ENCODE measurements at regions not wholly inside any gene's neighbourhood (a gene's known extent, or its start where the extent isn't known, plus 50 kb on each side); places are given as distances from the start of the nearest gene placed in this dataset.
"Not testable (repeated sequence)": the region's sequence is repeated elsewhere in the genome, so short reads cannot be mapped to it uniquely, and the experiment has no call there.

GRCh38 chr6:74467533-74468215 lies 738.2 kb downstream of the COL12A1 start:
- DNase-seq: no peak

DNA sequence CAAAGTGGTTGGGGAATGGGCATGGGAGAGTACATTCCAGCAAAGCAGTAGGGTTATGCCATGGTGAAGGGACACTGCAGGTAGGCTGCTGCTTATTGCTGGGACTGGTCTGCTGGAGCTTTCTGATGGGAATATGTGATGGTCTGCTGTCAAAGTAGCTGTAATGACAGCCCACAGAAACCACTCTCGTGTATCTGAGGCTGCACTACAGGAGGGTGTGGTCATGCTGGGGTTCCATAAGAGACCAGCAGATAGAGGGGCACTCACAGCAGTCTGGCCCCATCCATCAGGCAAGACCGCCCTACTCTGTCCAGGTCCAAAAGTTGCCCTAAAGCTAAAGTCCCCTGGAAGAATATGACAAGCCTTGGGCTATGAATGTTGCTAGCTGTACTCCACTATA lies 739.3 kb downstream of the COL12A1 start:
- no peak for DNase-seq

GRCh38 chr6:74459260-74459659 lies 746.6 kb downstream of the COL12A1 start:
- no peak for DNase-seq

DNA sequence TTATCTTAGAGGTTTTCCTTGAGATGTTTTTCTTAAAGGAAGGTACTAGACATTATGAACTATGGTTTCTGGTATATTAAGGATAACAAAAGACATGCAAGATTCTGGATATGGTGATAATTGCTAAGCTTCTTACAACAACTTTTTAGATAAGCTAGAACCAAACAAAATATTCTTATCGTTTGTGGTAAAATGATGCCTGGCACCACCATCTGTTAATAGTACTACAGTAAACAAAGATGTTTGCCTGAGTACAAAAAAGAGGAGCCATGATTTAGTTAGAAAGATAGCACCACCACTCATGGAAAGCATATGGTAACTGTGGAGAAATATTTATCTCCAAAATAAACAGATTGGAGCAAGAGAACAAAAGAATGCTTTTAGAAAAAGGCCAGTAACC lies 747.3 kb downstream of the COL12A1 start:
- DNase-seq: no peak

GRCh38 chr6:74455786-74456185 lies 750.1 kb downstream of the COL12A1 start:
- DNase-seq: no peak

DNA sequence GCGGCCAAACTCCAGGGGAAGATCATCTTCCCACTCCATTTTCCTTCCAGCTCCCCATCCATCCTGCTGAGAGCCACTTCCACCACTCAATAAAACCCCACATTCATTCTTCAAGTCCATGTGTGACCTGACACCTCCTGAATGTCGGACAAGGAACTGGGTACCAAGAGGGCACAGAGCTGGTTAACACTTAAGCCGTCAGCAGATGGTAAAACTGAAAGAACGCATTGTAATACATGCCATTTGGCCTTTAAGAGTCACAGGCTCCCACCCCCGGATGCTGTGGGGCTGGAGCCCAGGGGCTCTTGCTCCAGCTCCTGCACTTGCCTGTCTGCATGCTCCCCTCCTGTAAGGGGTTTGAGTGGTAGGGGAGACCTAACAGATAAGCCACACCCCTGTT lies 753.9 kb downstream of the COL12A1 start:
- DNase-seq: no peak

DNA sequence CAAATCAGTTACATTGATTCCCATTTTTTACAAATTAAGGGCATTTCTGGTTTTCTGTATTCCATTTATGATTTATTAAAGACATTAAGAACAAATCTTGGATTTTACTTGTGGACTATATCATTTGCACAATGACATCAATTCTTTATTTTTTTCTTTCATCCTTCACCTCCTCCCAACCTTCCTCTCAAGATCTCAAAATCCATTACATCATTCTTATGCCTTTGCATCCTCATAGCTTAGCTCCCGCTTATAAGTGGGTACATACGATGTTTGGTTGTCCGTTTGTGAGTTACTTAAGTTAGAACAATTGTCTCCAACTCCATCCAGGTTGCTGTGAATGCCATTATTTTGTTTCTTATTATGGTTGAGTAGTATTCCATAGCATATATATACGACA lies 752.8 kb downstream of the CD109 start:
- no peak for DNase-seq

- no peak for DNase-seq
These were observed 751.0 kb downstream of the CD109 start for GRCh38 chr6:74447013-74447412.

- DNase-seq: no peak
These were observed 743.3 kb downstream of the CD109 start for GRCh38 chr6:74439123-74439811.

DNA sequence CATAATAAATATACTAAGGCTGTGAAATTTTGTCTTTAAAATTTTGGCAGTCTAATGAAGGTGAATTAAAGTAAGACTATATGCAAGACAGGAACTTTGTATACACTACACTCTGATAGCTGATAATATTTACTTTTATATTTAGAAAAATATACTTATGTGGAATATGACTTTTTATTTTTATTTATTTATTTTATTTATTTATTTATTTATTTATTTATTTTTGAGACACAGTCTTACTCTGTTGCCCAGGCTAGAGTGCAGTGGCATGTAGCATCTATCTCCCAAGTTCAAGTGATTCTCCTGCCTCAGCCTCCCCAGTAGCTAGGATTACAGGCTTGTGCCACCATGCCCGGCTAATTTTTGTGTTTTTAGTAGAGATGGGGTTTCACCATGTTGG lies 742.4 kb downstream of the CD109 start:
- not testable (repeated sequence) for DNase-seq

DNA sequence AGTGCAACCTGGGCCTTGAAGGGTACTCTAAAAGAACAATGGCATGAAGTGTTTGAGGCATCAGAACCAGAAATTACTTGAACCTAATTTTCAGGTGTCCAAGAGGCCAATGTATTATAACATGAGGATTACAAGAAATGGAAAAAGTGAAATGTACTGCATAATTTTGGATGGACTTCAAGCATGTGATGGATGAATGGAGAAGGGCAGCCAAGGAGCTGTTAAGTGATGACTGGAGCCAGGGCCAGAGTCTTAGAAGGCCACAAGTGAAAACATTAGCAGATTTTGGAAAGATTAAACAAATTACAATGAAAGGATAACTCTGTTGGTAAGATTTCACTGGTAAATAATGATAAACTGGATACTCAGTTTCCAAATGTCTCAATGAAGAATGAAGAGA lies 738.2 kb downstream of the CD109 start:
- no peak for DNase-seq

- no peak for DNase-seq
These were observed 736.0 kb downstream of the CD109 start for GRCh38 chr6:74431873-74432580.

DNA sequence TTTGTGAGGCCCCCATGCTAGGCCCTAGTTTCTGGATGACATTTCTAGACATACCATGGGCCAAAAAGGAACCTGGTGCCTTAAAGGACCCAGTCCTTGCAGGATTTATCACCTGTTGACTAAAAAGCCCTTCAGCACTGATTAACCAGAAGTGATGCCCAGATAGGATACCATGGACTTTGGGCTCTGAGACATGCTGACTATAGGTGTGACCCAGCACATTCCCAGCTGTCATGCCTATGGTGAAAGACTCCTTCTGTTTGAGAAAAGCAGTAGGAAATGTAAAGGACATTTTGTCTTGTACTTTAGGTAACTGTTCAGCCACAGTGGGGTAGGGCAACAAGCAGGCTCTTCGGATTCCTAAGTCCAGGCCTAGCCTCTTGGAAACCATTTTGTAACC lies 724.2 kb downstream of the CD109 start:
- DNase-seq: no peak

DNA sequence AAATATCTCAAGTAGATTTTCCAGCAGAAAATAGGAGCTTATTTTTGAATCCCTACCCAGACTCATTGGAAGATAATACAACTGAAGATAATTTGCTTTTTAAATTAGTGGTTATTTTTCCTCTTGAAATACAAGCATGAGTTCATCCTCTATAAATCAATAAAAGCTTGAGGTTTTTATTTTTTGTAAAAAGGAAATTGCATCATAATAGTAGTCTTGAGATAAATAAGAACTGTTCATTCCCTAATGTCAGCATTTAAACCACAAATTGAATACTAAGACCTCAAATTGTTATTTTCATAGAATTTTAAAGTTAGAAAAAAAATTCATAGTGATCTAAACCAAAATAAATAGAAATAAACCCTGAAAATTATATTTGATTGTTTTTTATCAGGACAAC lies 719.1 kb downstream of the CD109 start:
- DNase-seq: no peak

DNA sequence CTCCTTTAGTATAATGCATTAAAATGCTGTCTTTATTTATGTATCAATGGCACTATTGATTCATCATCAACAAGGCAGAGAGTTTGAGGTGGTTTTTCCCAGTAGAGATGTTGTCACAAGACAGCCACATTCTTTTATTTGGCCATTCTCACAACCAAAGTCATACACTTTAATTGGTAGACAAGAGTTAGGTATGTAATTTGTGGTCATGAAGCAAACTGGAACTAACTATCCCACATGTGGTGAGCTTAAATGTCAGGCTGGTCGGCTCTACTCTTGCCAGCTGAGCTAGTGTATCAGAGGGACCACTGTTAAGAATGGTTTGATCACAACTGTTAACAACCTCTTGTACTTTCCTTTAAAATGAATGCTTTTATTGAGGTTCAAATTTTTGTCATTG lies 714.6 kb downstream of the CD109 start:
- no peak for DNase-seq

DNA sequence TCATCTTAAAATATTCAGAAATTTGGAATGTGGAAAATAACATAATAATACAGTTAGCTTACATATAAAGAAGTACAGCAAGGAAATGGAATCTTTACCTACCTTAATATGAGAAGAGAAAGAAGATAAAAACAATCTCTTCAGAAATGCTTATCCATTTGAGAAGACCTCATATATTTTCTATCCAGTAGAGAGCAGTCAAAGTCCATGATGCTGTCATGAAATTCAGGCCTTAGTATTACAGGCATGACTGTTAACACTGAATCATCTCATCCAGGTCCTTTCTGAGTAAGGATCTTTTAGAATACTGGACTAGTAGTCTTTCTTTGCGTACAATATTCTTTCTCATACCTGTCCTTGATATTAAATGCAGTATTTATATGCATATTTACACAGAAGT lies 713.4 kb downstream of the CD109 start:
- DNase-seq: no peak

DNA sequence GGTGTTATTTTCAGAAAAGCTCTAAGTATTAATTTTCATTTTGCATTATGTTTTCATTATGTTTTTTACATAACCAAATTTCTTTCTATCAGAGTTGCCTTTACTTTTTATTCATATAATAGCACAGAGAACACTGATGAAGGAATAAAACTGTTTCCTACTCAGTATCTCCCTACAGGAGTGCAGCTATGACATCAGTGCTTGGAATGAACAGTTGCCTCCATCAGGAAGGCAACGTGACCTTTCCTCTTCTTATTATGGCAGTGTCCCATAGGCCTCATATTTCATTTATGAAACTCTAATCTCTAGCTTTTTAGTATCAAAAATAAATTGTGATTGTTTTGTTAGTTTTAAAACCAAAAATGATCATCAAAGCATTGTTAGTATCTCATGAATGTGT lies 712.8 kb downstream of the CD109 start:
- DNase-seq: no peak

DNA sequence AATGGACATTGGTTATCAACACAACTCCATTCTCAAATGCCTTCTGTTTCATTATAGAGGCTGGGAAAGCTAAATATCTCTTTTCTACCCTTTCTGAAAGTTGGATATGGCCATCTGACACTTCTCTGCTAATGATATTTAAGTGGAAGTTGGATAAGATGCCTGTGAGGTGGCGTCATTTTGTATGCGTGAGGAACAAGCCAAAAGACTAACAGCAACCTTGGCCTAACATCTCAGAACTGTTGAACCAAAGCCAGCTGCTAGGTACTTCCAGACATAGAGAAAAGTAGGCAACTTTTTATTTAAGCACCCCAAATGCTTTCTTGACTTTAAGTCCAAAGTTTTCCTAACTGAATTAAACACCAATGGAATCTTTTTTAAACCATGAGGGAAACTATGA lies 708.4 kb downstream of the CD109 start:
- DNase-seq: no peak

DNA sequence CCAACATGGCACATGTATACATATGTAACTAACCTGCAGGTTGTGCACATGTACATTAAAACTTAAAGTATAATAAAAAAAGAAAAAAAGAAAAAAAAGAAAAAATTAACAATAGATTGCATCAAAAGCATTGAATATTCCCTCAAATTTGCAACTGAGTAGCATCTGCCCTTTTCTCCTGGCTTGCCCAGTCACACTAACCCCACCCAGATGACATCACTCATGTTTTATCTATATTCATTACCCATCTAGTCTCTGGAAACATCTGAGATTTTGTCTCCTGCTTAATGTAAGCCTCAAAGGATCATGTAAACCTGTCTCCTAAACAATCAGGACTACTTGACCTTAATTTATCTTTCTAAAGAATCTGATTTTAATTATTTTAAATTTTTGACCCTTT lies 706.8 kb downstream of the CD109 start:
- no peak for DNase-seq

- DNase-seq: not testable (repeated sequence)
These were observed 682.4 kb downstream of the CD109 start for GRCh38 chr6:74378437-74378836.

DNA sequence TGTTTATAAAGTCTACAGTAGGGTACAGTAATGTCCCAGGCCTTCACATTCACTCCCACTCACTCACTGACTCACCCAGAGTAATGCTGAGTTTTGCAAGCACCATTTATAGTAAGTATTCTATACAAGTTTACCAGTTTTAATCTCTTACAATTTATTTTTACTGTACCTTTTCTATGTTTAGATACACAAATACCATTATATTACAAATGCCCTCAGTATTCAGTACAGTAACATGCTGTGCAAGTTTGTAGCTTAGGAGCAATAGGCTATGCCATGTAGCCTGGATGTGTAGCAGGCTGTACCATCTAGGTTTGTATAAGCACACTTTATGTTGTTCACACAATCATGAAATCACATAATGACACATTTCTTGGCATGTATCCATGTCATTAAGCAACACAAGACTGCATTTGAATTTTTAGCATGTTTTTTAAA lies 673.6 kb downstream of the CD109 start:
- DNase-seq: no peak

GRCh38 chr6:74368746-74369145 lies 672.7 kb downstream of the CD109 start:
- no peak for DNase-seq

DNA sequence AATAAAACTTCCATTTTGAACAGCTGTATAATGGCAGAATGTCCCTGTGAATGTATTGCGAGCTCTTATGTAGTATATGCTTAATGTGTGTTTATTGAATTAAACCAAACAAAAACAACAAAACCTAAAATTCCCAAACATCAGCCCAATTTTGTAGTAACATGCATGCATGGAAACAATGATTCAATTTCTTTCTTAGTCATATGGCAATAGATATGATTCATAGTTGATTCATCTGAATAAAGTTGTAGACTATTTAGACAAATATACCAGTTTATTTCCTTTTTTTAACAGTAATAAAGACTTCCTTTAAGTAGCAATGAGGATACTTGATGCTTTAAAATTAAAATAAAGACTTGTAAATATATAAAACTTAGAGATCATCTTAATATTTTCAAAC lies 670.6 kb downstream of the CD109 start:
- DNase-seq: no peak

DNA sequence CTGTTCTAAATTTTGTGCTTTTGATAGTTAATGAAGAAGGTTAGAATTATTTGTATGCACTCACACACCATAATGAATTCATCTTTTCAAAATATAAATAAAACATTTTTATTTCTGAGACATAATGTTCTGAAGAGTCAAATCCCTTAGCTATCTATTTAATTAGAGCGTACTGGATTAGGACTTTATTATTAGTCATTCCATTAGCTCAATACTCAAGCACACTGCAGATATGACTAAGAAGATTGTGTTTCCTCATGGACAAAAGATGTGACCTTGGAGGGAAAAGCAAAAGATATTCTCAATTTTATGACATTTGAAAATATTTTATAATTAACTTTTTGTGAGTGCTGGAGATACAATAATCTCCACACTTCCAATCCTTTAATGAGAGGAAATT lies 666.4 kb downstream of the CD109 start:
- DNase-seq: no peak

Data from MV-4-11 (cell line).